GM18858 (cell line): ENCODE measurements at regions not wholly inside any gene's neighbourhood (a gene's known extent, or its start where the extent isn't known, plus 50 kb on each side); places are given as distances from the start of the nearest gene placed in this dataset.
A peak's percentile ranks its signal among the peaks of the same experiment; 100 is the strongest.
"Not testable (repeated sequence)": the region's sequence is repeated elsewhere in the genome, so short reads cannot be mapped to it uniquely, and the experiment has no call there.

Experiments used
- ATAC-seq: cut with Tn5 transposase; IDR thresholded peaks from one replicate; pipeline ENCODE4 v1.9.1; 2021; ENCODE audit not compliant: unreplicated experiment

DNA sequence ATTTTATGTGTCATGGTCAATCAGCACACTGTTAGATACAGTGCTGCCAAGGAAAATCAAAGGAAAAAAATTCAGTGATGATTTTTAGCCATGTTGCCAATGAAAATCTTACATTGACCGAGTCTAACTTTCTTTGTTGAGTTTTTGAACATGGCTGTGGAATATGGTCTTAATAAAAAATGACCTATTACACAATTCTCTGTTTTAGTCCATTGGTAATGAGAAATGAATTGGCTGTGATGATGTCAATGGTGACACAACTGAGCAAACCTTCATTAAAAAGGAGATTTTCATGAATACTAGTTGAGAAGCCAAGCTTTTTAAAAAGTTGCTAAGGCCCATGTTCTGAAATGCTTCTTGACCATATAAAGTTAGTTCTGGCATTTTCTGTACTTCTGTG, 225.9 kb upstream of the GYPA start:
- no peak for ATAC-seq

DNA sequence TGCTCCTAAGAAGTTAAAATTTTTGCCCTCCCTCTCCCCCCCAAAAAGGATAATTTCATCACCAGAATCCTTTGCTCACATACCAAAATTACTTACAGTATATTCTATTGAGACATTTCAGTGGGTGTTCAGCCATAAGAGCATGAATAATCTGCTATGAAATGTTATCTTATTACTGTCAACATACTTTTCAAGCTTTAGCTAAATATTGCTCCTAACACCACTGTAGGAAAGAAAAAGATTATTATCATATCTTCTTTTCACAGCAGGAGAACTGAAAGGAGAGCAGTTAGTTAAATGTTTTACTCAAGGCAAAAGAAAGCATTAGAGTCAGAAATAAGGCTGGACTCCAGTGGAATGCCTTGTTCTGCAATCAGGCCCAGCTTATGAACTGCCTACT, 231.0 kb upstream of the GYPA start:
- ATAC-seq = no peak

DNA sequence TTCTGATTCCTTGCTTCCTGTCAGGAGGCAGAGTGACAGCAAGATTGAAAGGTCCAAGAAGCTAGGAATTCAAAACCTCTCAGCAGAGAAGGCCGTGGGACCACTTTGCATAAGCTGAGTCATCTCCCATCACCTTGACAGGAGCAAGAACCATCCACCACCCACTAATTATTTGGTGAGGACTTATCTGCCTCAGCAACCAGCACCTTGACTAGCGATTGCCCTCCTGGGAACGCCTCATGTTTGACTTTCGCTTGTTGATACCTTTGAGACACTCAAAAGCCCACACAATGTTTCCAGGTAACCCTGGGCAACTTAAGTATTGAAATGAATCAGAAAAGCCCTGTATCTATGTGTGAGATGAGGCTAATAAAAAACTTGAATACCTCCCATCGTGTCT, 233.5 kb upstream of the GYPA start:
- peak; percentile 91 for ATAC-seq

DNA sequence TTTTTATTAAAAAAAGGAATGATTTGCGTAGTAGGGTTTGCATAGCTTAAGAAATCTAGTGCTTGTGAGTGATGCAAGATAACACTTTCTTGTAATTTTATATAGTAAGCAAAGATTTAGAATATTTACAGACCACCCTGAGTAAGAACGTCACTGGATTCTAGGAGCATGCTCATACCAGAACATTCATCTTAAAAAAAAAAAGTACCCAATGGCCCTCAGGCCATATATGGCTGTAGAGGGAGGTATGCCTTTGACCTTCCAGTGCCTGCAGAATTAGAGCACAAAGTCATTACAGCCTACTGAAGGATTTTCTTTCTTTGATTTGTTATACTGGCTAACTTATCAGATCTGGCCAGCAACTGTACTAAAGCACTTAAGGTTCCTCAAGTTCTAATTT, 236.3 kb upstream of the GYPA start:
- ATAC-seq = no peak

DNA sequence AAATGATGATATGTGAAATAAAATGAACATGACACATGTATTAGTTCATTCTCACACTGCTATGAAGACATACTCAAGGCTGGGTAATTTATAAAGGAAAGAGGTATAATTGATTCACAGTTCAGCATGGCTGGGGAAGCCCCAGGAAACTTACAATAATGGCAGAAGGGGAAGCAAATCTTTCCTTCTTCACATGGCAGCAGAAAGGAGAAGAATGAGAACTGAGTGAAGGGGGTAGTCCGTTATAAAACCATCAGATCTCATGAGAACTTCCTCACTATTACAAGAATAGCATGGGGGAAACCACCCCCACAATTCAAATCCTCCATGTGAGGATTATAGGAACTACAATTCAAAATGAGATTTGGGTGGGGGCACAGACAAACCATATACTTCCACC, 243.9 kb upstream of the GYPA start:
- ATAC-seq = no peak

DNA sequence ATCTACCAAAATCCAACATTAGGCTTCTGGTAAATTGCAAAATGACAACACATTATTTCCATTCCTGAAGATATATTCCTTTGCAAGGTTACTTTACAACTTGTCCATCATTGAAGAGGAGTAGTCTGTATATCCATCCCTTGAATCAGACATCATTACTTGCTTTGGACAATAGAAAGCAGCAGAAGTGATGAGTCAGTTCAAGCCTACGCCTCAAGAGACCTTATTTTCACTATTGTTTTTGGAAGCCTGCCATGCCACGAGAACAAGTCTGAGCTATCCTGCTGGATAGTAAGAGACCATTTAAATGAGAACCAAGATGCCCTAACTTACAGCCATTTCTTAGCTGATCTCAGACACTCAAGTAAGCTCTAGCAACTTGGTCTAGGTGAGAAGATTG, 246.0 kb upstream of the HHIP start:
- peak; percentile 84 for ATAC-seq

DNA sequence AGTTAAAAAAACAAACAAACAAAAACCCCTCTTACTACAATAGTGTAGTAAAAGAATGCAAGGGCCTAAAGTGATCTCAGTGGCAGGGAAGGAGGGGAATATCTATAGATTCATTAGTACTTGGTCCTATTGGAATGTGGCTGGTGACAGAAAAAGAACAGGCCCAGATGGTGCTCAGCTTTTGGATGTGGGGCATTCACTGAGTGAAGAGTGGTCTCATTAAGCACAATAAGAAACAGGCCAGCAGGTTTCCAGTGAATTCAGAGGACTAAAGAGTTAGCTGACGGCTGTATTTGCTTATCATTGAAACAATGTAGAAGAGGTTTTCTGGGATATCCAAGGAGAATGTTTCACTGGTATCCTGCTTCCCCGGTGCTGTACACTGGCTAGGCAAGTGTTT, 243.8 kb upstream of the HHIP start:
- no peak for ATAC-seq

DNA sequence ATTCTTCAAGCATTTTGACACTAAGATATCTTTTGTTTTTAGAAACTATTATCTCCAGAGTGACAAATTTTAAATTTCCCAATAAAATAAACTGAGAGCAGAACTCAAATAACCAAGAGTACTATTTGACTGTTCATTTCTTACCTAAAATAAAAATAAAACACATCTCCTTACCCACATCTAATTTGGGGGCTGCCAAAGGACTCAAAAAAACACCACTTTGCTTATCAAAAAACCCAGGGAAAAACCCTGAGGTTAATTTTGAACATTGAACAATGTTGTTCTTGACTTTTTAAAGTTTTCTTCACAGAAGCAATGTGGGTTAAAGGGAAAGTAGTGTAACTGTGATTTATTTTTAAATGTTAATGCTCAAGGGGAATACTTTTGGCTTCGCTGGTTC, 243.0 kb upstream of the HHIP start:
- ATAC-seq = no peak

DNA sequence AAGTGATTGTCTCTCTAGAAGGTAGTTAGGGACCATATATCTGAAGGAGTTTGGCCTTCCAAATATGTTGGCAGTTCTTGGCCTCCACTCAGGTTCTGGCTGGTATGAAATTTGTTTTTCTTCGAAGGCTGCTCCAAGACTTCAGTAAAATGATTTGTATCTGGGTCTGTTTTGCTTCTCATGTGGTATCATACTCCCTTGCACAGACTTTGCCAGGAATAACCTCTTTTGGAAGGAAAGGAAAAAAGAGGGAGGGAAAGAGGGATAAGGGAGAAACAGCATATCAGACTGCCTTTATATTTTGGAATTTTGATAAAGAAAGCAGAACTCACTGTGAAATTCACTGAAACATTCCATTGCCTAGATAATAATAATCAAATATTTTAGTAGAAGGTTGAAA, 242.1 kb upstream of the HHIP start:
- ATAC-seq = no peak

DNA sequence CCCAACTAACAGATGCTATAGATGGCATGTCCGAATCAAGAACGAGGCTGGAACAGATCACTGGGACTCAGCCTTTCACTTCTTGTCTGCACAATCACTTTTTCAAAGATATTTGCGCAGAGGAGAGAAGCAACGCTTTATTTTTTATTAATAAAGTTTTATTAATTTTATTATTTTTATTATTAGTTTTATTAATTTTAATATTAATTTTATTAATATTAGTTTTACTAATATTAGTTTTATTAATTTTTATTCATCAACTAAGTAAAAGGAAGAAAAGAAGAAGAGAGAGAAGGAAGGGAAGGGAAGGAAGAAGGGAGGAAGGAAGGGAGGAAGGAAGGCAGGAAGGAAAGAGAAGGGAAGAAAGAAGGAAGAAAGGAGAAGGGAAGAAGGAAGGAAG, 236.4 kb upstream of the HHIP start:
- no peak for ATAC-seq

DNA sequence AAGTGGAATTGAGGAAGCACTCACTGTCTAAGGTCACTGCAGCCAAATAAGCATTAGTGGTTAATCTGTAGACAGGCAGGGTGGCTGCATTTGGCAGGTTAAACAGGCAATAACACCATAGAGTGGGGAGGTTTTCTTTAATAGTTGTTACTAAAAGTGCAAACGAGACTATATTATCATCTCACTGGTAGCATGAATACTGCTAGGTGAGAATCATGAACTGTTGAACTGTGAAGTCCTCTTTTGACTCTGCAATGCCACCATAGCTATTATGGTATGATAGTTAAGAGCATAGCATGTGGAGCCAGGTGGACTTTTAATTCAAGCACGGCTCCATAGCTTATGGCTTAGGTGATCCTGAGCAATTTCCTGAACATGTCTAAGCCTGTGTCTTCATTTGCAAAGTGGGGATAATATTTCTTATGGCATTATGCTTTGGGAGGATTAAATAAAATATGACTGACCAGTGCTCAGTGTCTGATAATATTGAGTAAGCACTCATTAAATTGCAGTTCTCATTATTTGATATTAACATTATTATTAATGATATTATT, 235.6 kb upstream of the HHIP start:
- ATAC-seq = no peak

DNA sequence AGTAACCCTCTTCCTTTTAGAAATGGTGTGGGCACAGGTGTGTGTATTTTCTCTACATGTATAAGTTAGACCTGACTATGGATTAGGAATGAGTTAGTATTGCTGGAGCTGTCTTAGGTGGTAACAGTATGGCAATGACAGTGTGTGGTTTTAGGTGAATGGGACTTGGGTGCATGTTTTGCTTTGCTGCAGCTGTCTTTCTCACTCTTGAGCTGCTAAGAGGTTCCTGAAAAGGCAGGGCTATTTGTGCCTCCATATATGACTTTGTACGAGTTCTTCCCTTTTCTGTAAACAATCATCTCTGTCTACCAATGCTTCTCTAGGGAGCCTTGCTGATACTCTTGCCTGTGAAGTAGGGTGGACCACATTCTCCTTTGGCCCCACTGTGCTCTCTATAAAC, 234.8 kb upstream of the HHIP start:
- peak; percentile 46 for ATAC-seq

DNA sequence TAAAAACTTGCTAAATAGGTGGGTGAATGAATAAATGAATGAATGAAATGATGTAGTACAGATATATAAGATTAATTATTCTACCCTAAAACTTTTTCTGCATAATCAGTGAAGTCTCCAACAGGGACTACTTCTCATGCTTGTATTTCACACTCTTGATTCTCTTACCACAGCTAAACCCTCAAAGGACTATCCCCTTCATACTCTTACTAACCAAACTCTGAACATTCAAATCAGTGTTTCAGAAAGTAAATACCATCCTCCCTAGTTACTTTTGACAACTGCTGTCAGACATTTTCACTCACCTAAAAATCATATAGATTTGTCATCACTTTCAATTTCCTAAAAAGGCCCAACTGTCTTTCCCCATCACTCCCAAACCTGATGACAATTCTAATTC, 234.3 kb upstream of the HHIP start:
- peak; percentile 57 for ATAC-seq

DNA sequence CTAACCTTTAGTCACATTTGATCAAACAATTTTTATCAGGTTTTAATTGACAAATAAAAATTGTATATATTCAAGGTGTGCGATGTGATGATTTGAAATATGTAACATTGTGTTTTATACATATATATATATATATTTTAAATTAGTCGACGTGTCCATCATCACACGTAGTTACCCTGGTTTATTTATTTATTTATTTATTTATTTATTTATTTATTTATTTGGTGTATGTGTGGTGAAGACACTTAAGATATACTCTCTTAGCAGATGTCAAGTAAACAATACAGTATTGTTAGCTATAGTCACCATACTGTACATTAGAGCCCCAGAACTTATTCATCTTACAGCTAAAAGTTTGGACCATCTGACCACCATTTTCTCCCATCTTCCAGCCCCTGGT, 224.9 kb upstream of the HHIP start:
- no peak for ATAC-seq

DNA sequence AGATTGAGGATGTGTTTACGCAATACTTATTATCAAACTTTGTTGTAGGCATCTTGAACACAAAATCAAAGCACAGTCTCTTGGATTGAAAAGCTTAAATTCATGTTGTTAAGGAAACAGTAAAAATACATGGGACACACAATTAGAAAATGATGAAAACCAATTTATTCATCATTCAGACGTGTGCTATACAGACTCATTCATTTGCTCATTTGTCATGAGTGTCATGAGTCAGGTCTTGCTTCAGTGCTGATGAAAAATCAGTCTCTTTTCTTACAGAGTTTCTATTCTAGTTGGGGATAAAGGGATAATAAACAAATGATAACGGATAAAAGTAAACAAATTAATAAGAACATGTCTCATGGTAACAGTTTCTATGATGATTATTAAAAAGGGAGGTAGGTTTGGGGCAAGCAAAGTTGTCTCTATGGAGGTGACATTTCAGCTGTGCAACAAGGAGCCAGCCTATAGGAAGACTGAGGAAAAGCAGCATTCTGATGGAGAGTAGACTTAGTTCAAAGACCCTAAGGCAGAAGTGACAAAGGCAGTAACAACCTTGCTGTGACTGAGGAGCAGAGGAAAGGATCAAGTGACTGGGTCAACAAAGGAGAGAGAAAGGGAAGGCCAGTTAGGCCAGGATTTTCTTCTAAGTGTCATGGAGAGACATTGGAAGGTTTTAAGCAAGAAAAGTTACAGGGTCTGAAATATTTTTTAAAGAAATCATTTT, 224.0 kb upstream of the HHIP start:
- ATAC-seq = no peak

DNA sequence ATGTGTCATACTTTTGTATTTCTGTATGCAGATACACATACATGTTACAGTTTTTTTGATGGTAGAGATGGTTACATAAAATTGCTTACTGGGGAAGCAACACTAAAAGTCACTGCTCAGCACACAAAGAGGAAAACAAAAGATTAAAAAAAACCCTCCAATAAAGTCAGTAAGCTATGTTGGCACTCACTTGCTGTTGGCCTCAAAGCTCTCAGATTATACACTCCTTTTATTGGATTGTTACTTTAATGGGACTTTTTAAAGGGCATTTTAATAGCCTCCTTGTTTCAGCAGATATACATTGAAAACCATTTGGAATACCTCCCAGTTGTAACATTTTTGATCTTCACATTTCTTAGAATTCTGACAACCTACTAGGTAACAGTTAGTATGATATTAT, 222.0 kb upstream of the HHIP start:
- ATAC-seq = no peak

DNA sequence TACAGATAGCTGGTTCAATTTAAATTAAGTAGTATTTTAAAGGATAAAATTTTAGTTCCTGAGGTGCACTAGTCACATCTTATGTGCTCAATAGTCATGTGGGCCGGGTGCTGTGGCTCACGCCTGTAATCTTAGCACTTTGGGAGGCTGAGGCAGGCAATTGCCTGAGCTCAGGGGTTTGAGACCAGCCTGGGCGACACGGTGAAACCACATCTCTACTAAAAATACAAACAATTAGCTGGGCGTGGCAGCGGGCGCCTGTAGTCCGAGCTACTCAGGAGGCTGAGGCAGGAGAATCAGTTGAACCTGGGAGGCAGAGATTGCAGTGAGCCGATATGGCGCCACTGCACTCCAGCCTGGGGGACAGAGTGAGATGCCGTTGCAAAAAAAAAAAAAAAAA, 219.9 kb upstream of the HHIP start:
- ATAC-seq = not testable (repeated sequence)

DNA sequence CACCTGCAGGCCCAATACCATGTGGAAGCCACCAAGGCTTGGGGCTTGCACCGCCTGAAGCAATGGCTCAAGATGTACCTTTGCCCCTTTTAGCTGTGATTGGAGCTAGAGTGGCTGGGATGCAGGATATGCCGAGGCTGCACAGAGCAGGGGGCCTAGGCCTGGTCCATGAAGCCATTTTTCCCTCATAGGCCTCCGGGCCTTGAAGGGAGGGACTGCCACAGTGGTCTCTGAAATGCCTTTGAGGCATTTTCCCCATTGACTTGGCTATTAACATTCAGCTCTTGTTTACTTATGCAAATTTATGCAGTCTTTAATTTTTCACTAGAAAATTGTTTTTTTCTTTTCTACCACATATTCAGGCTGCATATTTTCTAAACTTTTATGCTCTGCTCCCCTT, 203.2 kb upstream of the HHIP start:
- no peak for ATAC-seq

DNA sequence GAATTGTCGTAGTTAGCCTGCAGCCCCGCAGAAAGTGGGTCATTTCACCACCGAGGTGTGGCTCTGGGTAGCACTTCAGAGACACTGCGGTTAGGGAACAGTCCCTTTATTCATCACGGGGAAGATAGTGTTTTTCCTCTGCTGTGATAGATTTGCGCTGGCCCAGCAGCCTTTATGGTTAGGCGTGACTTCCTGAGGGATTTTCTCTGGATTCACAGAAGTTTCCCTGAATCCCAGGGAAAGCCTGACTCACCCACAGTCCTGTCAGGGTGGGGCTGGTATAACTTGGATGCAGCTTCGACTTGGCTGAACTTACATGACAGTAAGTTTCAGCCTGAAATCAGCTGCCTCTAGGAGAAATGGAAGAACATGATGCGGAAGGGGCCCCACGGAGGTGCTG, 196.3 kb upstream of the HHIP start:
- no peak for ATAC-seq

DNA sequence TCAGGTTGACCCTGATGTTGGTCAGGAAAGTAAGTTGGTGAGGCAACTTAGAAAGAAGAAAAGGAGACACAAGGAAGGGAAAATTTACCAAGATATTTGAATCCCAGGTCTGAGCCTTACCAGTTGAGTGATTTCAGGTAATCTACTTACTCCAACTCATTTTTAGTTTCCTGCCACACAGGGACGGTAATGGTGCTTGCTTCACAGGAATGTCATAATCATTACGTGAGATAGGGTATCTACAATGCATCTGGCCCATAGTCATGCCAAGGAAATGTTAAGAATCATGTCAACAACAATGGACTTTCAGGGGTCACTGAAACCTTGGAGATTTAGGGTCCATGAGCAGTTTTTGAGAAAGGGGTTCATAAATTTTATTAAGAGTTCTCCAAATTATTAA, 195.4 kb upstream of the HHIP start:
- ATAC-seq = no peak

DNA sequence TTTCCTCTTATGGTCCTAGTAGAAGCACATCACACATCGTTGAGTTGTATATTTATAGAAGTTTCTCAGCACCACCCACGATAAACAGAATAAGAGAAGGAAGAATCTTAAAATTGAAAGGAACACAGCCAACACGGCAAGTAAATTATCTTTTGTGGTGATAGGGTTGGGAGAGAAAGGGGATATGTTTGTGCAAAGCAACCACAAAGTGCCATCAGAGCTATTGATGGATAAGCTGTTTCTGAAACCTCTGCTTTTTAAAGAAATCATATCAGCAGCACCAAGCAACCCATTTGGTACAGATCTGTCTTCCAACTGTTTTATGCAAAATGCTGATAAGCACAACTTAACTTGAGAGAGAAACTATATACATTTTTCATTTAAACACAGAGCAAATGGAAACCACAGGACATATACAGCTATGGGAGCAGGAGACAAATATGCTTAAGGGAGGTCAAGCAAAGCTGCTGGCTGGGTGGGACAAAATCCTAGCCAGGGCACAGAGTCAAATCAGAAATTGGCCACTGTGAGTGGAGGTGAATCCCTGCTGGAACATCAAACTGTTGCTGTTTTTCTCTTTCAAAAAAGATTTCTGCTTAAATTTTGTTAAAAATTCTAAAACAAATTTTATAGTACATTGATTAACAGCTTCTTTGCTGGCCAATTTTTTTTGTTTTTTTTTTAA, 194.0 kb upstream of the HHIP start:
- no peak for ATAC-seq

DNA sequence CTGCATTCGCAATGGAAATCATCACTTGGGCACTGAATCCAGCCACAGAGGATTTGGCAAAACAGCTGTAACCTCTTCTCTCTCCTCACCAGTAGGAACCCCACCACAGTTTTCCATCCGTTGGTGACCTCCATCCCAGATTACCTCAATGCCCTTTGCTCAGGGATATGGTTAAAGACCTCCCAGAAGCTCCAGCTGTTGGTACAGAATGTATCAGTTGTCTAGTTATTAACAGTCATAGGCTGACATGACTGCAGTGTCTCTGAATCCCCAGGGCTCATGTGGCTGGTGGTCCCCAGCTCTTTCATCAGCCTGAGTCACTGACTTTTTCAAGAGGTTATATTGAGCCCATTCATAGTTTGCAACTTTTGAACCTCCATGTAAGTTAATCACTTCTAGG, 189.8 kb upstream of the HHIP start:
- ATAC-seq = no peak

DNA sequence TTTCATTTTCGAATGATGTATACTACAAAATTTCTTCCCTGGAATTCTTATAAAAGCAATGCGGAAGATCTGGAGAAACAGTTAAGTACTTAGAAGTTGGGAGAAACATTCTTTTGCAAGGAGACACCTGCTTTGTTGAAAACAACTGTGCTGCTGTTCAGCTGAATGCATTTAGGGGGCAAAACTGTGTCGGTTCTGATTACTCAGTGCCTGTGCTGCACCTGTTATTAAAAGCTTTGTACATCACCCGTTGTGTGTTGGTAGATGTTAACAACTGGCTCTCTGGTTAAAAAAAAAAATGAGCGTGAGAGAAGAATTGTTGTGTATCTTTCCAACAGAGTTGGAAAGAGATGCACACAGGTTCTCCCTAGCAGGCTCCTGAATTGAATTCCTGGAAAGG, 184.1 kb upstream of the HHIP start:
- ATAC-seq = no peak
